GM23248 (cell line): ENCODE measurements at regions not wholly inside any gene's neighbourhood (a gene's known extent, or its start where the extent isn't known, plus 50 kb on each side); places are given as distances from the start of the nearest gene placed in this dataset.
A peak's percentile ranks its signal among the peaks of the same experiment; 100 is the strongest.

ENCODE experiments used
- DNase-seq: peaks from one replicate; pipeline ENCODE4 v3.0.0-alpha.2; 2015
- H2AFZ ChIP-seq: fragments of 200-600 bp; sonication (generic); 2 replicates; pipeline ENCODE4 v1.6.1; 2016; ENCODE audit warnings: antibody characterized with exemption
- H3F3A ChIP-seq: fragments of 200-600 bp; sonication (generic); 2 replicates; pipeline ENCODE4 v1.6.1; 2016; ENCODE audit warnings: mild to moderate bottlenecking, antibody characterized with exemption, mixed run types; ENCODE audit not compliant: insufficient read depth
- H3K27ac ChIP-seq: fragments of 200-600 bp; sonication (generic); 2 replicates; pipeline ENCODE4 v1.5.1; 2016; ENCODE audit warnings: mild to moderate bottlenecking
- H3K27me3 ChIP-seq: fragments of 200-600 bp; sonication (generic); replicated peaks from 2 replicates; pipeline ENCODE4 v1.6.1; 2016; ENCODE audit warnings: mild to moderate bottlenecking; ENCODE audit not compliant: insufficient read depth
- H3K36me3 ChIP-seq: fragments of 200-600 bp; sonication (generic); 2 replicates; pipeline ENCODE4 v1.6.1; 2016; ENCODE audit warnings: low read depth, mild to moderate bottlenecking
- H3K4me1 ChIP-seq: fragments of 200-600 bp; sonication (generic); 2 replicates; pipeline ENCODE4 v1.6.1; 2016; ENCODE audit warnings: mild to moderate bottlenecking; ENCODE audit not compliant: insufficient read depth
- H3K4me2 ChIP-seq: fragments of 200-600 bp; sonication (generic); one replicate; pipeline ENCODE4 v1.6.1; 2016; ENCODE audit warnings: mild to moderate bottlenecking; ENCODE audit not compliant: unreplicated experiment
- H3K4me3 ChIP-seq: fragments of 200-600 bp; sonication (generic); 2 replicates; pipeline ENCODE4 v1.5.1; 2016; ENCODE audit warnings: mild to moderate bottlenecking
- H3K79me2 ChIP-seq: fragments of 200-600 bp; sonication (generic); 2 replicates; pipeline ENCODE4 v1.6.1; 2016; ENCODE audit warnings: mild to moderate bottlenecking; ENCODE audit not compliant: insufficient read depth
- H3K9ac ChIP-seq: fragments of 200-600 bp; sonication (generic); 2 replicates; pipeline ENCODE4 v1.6.1; 2016; ENCODE audit warnings: mild to moderate bottlenecking
- H3K9me2 ChIP-seq: fragments of 200-600 bp; sonication (generic); 2 replicates; pipeline ENCODE4 v1.6.1; 2016; ENCODE audit warnings: mixed run types, mild to moderate bottlenecking, moderate library complexity; ENCODE audit not compliant: insufficient read depth
- H3K9me3 ChIP-seq: fragments of 200-600 bp; sonication (generic); one replicate; pipeline ENCODE4 v1.6.1; 2017; ENCODE audit warnings: low read depth
- H4K20me1 ChIP-seq: fragments of 200-600 bp; sonication (generic); 2 replicates; pipeline ENCODE4 v1.6.0; 2016; ENCODE audit not compliant: insufficient read depth
- EZH2 ChIP-seq: fragments of 200-600 bp; sonication (generic); IDR thresholded peaks from 2 replicates; pipeline ENCODE4 v1.6.1; 2018; ENCODE audit warnings: antibody characterized with exemption, mild to moderate bottlenecking; ENCODE audit not compliant: insufficient read depth, poor library complexity, severe bottlenecking
- EZH2phosphoT487 ChIP-seq: fragments of 200-600 bp; sonication (generic); IDR thresholded peaks from 2 replicates; pipeline ENCODE4 v1.6.1; 2018; ENCODE audit warnings: antibody characterized with exemption, moderate library complexity, mild to moderate bottlenecking, low read depth; ENCODE audit not compliant: insufficient read depth
- WGBS, 2 experiments: methylation state at CpG; one replicate each; pipeline ENCODE4 v1.1.6; 2015 to 2017; ENCODE audit warnings: low lambda C conversion rate in 2 of 2, low coverage in 1 of 2; ENCODE audit errors: missing lambda C conversion rate in 2 of 2; 5-methylcytosine and 5-hydroxymethylcytosine counted together
- in situ Hi-C: fragments of 300-500 bp; cut with MboI; formaldehyde crosslinking; loops from 2 replicates; pipeline ENCODE4 v1.15.0; 2020

GRCh38 chr1:82818586-82818985 is 1017.9 kb downstream of the ADGRL2 start:
- Histone ChIP-seq H3K4me2 (no peak overlapping the region), H3K4me3 (no peak overlapping the region), H3K79me2 (no peaks in the 10 kb centered on the region), H3K4me1 (no peaks in the 10 kb centered on the region), H3K27ac (no peak overlapping the region), H3K36me3 (no peaks in the 10 kb centered on the region), H3F3A (no peaks in the 10 kb centered on the region), H2AFZ (0 out of 2 replicates have a peak overlapping the region, but pooled peaks have one; percentile 57), H3K9ac (no peak overlapping the region), H4K20me1 (no peaks in the 10 kb centered on the region), H3K27me3 (no peaks in the 10 kb centered on the region), H3K9me3 (no peaks in the 10 kb centered on the region), H3K9me2 (no peaks in the 10 kb centered on the region)
- 94 to 97% methylated on average over 1 of the region's 1 CpG for WGBS, 2 experiments
- no peak for DNase-seq
- in situ Hi-C loops, result no loop called here
- TF ChIP-seq EZH2phosphoT487 (no peak), EZH2 (no peak)

DNA sequence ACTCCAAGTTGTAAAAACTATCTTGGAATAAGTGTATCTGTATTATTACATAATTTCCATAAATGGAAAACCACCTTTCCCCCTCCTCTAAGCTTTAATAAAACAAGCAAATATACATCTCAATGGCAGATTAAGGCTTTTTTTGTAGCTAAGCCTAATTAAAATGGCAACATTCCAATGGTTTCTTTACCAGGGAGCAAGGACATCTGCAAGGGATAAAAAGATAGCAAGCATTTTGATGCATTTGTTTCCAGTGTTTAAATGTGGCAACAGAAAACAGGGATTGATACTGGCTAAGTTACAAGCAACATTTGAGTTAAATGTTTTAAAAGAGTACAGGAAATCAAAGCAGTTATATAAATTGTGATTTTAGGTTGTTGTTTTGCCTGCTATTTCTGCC is 1012.7 kb downstream of the ADGRL2 start:
- H3F3A ChIP-seq, result no peaks in the 10 kb centered on the region
- H3K27ac ChIP-seq, result no peak overlapping the region
- no peaks in the 10 kb centered on the region for H3K27me3 ChIP-seq
- no peaks in the 10 kb centered on the region for H3K4me1 ChIP-seq
- TF ChIP-seq EZH2phosphoT487 (no peak), EZH2 (no peak)
- no peak for DNase-seq
- peak overlapping the region; percentile 47 for H2AFZ ChIP-seq
- no peak overlapping the region for H3K9ac ChIP-seq
- H3K36me3 ChIP-seq, result no peaks in the 10 kb centered on the region
- no peak overlapping the region for H3K4me2 ChIP-seq
- no peak overlapping the region for H3K4me3 ChIP-seq
- no peaks in the 10 kb centered on the region for H3K9me3 ChIP-seq
- no peaks in the 10 kb centered on the region for H4K20me1 ChIP-seq
- H3K9me2 ChIP-seq, result no peaks in the 10 kb centered on the region
- in situ Hi-C loops, result no loop called here
- H3K79me2 ChIP-seq, result no peaks in the 10 kb centered on the region

DNA sequence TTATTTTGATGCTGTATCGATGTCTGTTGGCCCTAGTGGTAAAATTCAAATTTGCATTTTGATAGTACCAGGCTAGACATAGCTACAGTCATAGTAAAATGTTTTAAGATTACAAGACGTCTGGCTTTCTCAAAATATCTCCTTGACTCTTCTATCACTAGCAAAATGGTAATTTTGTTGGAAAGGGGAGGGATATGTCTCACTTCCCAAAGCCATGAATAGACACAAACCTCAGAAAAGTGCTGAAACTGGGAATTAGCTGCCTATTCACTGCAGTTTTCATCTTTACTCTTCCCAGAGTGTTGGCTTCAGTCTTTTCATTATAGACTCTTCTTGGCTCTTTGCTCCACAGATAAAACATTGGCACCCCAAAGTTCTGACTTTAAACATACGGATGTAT is 1009.9 kb downstream of the ADGRL2 start:
- Histone ChIP-seq H3K36me3 (no peaks in the 10 kb centered on the region), H3K79me2 (no peaks in the 10 kb centered on the region), H4K20me1 (no peaks in the 10 kb centered on the region), H2AFZ (no peak overlapping the region), H3K9ac (no peak overlapping the region), H3F3A (no peaks in the 10 kb centered on the region), H3K4me3 (no peak overlapping the region), H3K9me2 (no peaks in the 10 kb centered on the region), H3K9me3 (no peaks in the 10 kb centered on the region), H3K27ac (no peak overlapping the region), H3K4me2 (no peak overlapping the region), H3K27me3 (no peaks in the 10 kb centered on the region), H3K4me1 (no peaks in the 10 kb centered on the region)
- TF ChIP-seq EZH2phosphoT487 (no peak), EZH2 (no peak)
- no peak for DNase-seq
- 28 to 30% methylated on average over 3 of the region's 3 CpGs for WGBS, 2 experiments
- in situ Hi-C loops, result no loop called here

- 55 to 67% methylated on average over 3 of the region's 3 CpGs for WGBS, 2 experiments
- H3K9me3 ChIP-seq, result no peaks in the 10 kb centered on the region
- TF ChIP-seq EZH2, result no peak
- TF ChIP-seq EZH2phosphoT487, result no peak
- no peaks in the 10 kb centered on the region for H3K9me2 ChIP-seq
- no peaks in the 10 kb centered on the region for H3K27me3 ChIP-seq
- no peak overlapping the region for H3K4me2 ChIP-seq
- no peaks in the 10 kb centered on the region for H4K20me1 ChIP-seq
- DNase-seq, result no peak
- H3K9ac ChIP-seq, result no peak overlapping the region
- H2AFZ ChIP-seq, result no peak overlapping the region
- no peak overlapping the region for H3K4me3 ChIP-seq
- H3K36me3 ChIP-seq, result no peaks in the 10 kb centered on the region
- H3K27ac ChIP-seq, result no peak overlapping the region
- in situ Hi-C loops, result no loop called here
- H3K4me1 ChIP-seq, result no peaks in the 10 kb centered on the region
- H3K79me2 ChIP-seq, result no peaks in the 10 kb centered on the region
- no peaks in the 10 kb centered on the region for H3F3A ChIP-seq
These were observed 1006.8 kb downstream of the ADGRL2 start for GRCh38 chr1:82807563-82807962.

DNA sequence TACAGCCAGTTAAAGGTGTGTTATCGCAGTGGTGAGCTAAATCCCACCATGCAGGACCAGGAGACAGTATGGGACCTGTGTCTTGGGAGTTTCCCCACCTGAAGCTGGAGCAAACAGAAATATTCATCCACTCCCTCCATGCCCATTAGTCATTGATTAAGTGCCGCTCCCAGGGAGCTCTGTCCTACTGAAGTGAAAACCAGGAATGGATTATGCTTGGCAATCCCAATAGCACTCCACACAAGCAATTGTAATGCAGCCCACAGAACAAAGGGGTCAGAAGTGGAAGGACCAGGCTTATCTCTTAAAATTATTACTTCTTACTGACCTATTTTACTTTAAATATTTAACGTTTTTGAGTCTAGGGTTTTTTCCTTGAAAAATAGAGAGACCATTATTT is 1005.4 kb downstream of the ADGRL2 start:
- TF ChIP-seq EZH2phosphoT487 (no peak), EZH2 (no peak)
- H3K27me3 ChIP-seq, result no peaks in the 10 kb centered on the region
- 74 to 78% methylated on average over 3 of the region's 3 CpGs for WGBS, 2 experiments
- H3K4me2 ChIP-seq, result no peak overlapping the region
- no peak overlapping the region for H3K4me3 ChIP-seq
- no peak overlapping the region for H3K27ac ChIP-seq
- H2AFZ ChIP-seq, result no peak overlapping the region
- no peaks in the 10 kb centered on the region for H4K20me1 ChIP-seq
- H3K9ac ChIP-seq, result no peak overlapping the region
- no peak for DNase-seq
- H3K36me3 ChIP-seq, result no peaks in the 10 kb centered on the region
- no peaks in the 10 kb centered on the region for H3K9me3 ChIP-seq
- no peaks in the 10 kb centered on the region for H3K9me2 ChIP-seq
- no peaks in the 10 kb centered on the region for H3F3A ChIP-seq
- no peaks in the 10 kb centered on the region for H3K79me2 ChIP-seq
- no peaks in the 10 kb centered on the region for H3K4me1 ChIP-seq
- in situ Hi-C loops, result no loop called here
